Stomach smooth muscle (tissue), 2 donors: ENCODE measurements at regions not wholly inside any gene's neighbourhood (a gene's known extent, or its start where the extent isn't known, plus 50 kb on each side); places are given as distances from the start of the nearest gene placed in this dataset.

Experiments used
- H3K27ac ChIP-seq: one replicate; pipeline ENCODE4 v1.7.0; 2013; ENCODE audit warnings: mild to moderate bottlenecking, low read length, inconsistent platforms
- H3K27me3 ChIP-seq, 2 donors: one replicate each; pipeline ENCODE4 v1.7.0; 2013; ENCODE audit warnings: low read length in 2 of 2; ENCODE audit not compliant: insufficient read depth in 2 of 2, control insufficient read depth in 1 of 2
- H3K36me3 ChIP-seq, 2 donors: one replicate each; pipeline ENCODE4 v1.7.0; 2013; ENCODE audit warnings: low read length in 2 of 2; ENCODE audit not compliant: control insufficient read depth in 2 of 2, insufficient read depth in 2 of 2
- H3K4me1 ChIP-seq: one replicate; pipeline ENCODE4 v1.7.0; 2013; ENCODE audit warnings: low read length; ENCODE audit not compliant: control insufficient read depth, insufficient read depth
- H3K4me3 ChIP-seq, 2 donors: one replicate each; pipeline ENCODE4 v1.7.0; 2013; ENCODE audit warnings: low read length in 2 of 2
- H3K9ac ChIP-seq, 2 donors: one replicate each; pipeline ENCODE4 v1.7.0; 2013; ENCODE audit warnings: low read length in 2 of 2, mild to moderate bottlenecking in 1 of 2
- H3K9me3 ChIP-seq, 2 donors: one replicate each; pipeline ENCODE4 v1.7.0; 2013; ENCODE audit warnings: low read length in 2 of 2; ENCODE audit not compliant: control insufficient read depth in 2 of 2
- donor health status: healthy.
- donor health status: Pancreatic carcinoma.

DNA sequence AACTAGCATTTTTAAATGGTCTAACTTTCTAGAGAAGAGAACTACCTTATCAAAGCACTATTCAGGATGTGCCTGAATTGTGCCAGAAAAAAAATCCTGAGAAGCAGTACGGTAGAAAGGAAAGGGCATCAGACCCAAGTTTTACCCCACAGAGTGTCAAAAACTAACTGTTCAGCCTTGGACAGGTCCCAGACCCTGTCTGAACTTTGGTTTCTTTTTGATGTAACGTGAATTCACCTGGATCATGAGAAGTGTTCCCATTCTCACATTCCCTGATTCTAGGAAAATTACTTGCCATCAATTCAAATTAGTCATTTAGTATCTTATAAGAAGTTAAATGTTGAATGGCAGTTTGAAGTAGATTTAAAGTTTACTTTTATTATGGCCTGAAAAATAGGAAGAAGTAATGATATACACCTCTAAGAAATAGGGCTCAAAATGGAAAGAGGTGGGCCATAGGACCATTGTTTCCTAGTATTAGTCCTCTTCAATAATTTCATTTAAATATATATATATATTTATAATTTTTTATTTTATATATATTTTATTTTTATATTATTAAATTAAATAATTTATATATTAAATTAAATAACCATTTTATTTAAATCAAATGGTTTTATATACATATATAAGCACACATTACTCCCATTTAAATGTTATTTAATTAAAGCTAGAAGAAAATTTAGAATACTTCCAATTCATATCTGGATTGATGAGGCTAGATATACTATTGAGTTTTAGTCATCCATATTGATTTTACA is 181.9 kb upstream of the PPARGC1A start:
- Histone ChIP-seq H3K27ac (no peak overlapping the region), H3K4me3 (no peak overlapping the region), H3K36me3 (no peaks in the 10 kb centered on the region), H3K9ac (no peak overlapping the region), H3K9me3 (no peaks in the 10 kb centered on the region), H3K4me1 (no peaks in the 10 kb centered on the region), H3K27me3 (no peaks in the 10 kb centered on the region)

DNA sequence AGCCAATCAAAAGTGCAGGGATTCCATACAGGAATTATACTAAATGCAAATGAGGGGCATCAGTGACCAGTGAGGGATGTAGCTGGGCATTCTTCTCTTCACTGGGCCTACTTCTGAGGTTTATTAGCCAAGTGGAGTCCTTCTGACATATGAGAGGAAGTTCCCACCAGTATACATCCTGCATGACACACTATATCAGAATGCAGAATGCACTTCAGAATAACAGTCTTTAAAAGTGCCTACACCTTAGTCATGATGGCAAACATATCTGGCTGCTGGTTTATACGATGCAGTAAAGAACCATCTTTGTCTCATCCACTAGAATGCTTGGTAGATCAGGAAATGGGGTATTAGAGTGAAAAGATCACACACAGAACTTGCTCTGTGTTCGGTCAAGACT is 180.3 kb upstream of the PPARGC1A start:
- Histone ChIP-seq H3K27me3 (no peaks in the 10 kb centered on the region), H3K4me1 (no peaks in the 10 kb centered on the region), H3K36me3 (no peaks in the 10 kb centered on the region)

DNA sequence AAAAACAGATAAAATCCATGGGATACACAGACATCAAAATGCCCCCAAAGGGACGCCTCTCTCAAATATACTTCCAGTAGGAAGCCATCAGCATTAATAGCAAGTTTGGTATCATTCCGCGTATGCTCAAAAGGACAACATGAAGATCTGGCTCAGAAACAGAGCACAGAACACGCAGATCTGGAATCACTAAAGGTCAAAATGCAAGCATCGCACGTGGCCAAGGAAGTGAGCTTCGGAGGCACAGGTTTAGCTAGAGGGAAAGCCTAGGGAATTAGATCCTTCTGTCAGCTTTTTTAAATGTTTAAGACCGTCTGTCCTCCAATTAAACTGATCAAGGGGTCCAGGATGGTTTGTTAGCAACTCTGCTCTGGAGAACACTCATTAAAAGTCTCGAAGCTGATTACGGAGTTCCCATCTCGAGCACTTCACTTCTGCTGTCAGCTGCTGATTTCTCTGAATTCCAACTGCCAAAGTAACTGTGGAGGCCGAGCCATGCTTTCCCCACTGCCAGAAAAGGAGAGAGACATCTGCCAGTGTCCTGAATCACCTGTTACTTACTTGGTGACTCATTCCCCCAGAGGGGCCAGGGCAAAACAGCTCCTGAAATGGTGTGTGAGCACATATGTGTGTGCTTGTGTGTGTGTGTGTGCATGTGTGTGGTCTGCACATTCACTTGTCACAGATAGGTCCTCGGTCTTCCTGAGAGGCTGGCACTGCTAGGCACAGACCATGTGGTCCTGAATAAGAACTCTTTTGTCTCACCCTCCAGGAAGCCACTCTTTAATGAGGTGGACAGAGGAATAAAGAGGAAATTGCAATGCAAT is 177.7 kb upstream of the PPARGC1A start:
- H3K4me3 ChIP-seq: no peak overlapping the region
- H3K27ac ChIP-seq: no peak overlapping the region
- no peaks in the 10 kb centered on the region for H3K9me3 ChIP-seq
- no peaks in the 10 kb centered on the region for H3K4me1 ChIP-seq
- H3K27me3 ChIP-seq: no peaks in the 10 kb centered on the region
- H3K36me3 ChIP-seq: no peaks in the 10 kb centered on the region
- H3K9ac ChIP-seq: no peak overlapping the region

More for the DNA sequence above, 180.3 kb upstream of the PPARGC1A start:
- no peaks in the 10 kb centered on the region for H3K9me3 ChIP-seq
- H3K9ac ChIP-seq: no peak overlapping the region
- no peak overlapping the region for H3K27ac ChIP-seq
- no peak overlapping the region for H3K4me3 ChIP-seq

DNA sequence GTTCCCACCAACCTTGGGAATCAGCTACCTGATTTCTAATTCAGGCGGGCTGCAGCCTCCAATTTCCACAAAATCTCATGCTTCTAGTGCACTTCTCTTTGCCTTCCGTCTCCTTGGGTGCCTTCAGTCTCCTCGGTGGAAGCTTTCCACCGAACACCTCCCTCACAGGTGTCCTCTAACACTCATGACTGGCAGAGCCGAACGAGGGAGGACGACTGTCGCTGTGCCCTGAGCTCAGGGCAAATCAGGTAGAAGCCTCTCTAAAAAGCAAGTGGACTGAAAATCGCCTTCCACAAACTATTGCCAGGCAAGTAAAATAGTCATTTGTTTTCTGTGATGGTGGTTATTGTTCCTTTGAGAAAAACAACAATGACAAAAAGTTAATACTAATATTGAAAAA is 176.1 kb upstream of the PPARGC1A start:
- Histone ChIP-seq H3K4me3 (no peak overlapping the region), H3K36me3 (no peaks in the 10 kb centered on the region), H3K4me1 (no peaks in the 10 kb centered on the region), H3K9ac (no peak overlapping the region), H3K27me3 (no peaks in the 10 kb centered on the region), H3K27ac (no peak overlapping the region), H3K9me3 (no peaks in the 10 kb centered on the region)

DNA sequence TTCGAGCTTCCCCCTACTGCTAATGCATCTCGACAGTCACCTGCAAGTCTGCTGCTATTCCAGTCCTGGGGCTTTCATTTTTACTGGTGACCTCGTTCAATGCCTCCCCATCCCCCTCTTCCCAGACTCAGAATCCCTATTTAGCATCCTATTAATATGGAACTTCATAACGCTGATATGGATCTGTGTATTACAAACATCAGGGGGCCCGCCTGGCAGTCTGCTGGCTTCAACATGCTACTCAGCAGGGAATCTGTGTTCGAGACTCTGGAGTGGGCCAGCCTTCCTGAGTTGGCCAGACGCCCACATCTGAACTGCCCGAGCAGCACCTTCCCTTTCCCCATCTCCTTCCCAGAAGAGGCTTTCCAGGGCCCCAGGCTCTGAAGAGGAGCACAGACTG is 173.9 kb upstream of the PPARGC1A start:
- Histone ChIP-seq H3K9ac (no peak overlapping the region), H3K27ac (no peak overlapping the region), H3K9me3 (no peaks in the 10 kb centered on the region), H3K36me3 (no peaks in the 10 kb centered on the region), H3K4me1 (no peaks in the 10 kb centered on the region), H3K27me3 (no peaks in the 10 kb centered on the region), H3K4me3 (no peak overlapping the region)

DNA sequence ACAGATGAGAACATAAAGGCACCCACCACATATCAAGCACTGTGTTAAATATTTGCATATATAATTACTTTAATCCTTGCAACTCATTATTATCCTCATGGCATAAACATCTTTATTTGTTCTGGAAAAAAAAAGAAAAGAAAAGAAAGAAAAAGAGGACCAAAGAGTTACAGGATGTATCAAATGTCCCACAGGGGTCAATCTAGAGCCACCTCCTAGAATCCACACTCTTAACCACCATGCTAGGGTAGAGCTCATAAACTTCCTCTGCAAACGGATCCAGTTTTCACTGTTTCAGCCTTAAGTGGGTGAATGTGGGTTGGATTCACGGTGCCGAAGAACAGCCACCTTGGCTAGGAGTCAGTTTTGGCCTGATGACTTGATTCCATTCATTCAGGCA is 171.1 kb upstream of the PPARGC1A start:
- no peak overlapping the region for H3K27ac ChIP-seq
- no peaks in the 10 kb centered on the region for H3K4me1 ChIP-seq
- H3K36me3 ChIP-seq: no peaks in the 10 kb centered on the region
- no peak overlapping the region for H3K9ac ChIP-seq
- H3K4me3 ChIP-seq: no peak overlapping the region
- H3K9me3 ChIP-seq: no peaks in the 10 kb centered on the region
- H3K27me3 ChIP-seq: no peaks in the 10 kb centered on the region

DNA sequence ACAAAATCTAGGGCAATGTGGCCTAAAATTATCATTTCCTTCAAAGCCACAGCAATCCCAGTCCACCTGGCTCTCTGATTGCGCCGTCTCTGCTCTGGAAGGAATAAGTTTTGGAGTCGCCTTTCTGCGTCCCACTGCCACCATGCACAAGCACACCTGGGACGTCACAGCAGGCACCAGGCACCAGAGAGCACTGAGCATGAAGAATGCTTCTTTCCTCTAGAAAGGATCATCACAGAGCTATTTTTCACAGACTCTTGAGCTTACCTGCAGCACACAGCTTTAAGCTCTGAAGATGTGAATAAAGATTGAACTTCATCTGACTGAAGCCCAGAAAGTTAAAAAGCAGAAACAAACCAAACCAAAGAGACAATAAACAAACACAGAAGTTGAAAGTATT is 170.0 kb upstream of the PPARGC1A start:
- Histone ChIP-seq H3K36me3 (no peaks in the 10 kb centered on the region), H3K4me3 (no peak overlapping the region), H3K27ac (no peak overlapping the region), H3K27me3 (no peaks in the 10 kb centered on the region), H3K4me1 (no peaks in the 10 kb centered on the region), H3K9ac (no peak overlapping the region), H3K9me3 (no peaks in the 10 kb centered on the region)

DNA sequence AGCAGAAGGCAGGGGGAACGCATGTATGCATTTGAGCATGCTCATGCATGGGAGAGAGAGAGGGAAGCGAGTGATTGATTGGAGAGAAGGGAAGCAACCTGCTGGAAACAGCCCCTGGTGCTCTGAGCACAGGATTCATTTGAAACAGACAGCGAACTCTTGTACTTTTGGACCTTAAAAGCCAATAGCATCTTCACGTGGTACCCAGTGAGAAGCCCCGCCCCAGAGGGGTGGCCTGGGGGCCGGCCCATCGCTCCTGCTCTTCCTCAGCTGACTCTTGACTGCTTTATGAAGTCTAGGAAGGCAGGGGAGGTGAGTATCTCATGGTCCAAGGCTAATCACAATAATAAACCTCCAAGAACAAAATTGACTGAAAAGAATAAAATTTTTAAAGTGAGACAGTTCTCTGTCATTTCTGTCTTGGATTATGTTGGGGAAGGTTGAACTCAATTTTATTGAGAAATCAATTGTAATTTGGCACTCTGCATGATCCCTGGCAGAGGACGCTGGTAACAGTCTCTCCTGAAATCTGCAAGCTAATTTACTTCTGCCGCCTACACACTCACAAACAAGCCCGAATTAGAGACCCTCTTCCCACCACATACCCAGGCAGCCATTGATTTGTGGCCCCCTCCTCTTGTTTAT is 168.2 kb upstream of the PPARGC1A start:
- H3K36me3 ChIP-seq: no peaks in the 10 kb centered on the region
- H3K27ac ChIP-seq: no peak overlapping the region
- H3K4me3 ChIP-seq: no peak overlapping the region
- no peaks in the 10 kb centered on the region for H3K4me1 ChIP-seq
- H3K9me3 ChIP-seq: no peaks in the 10 kb centered on the region
- H3K27me3 ChIP-seq: no peaks in the 10 kb centered on the region
- no peak overlapping the region for H3K9ac ChIP-seq

DNA sequence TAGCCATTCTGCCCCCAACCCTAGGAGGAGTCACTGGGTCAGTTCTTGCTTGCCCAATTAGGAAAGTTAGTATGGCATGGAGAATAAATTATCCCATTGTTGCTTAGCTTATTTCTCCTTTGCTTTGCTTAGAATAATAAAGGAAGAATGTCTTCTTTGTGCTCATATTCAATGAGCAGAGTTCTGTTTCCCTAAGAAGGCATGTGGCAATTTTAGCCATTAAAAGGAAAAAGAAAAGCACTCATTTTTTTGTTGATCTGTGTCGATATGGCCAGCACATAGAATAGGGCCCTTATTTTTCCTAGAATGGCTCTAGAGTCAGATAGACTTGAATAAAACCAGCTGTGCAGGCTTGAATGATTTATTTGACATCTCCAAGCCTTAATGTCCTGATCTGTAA is 166.4 kb upstream of the PPARGC1A start:
- H3K27ac ChIP-seq: no peak overlapping the region
- no peaks in the 10 kb centered on the region for H3K9me3 ChIP-seq
- H3K9ac ChIP-seq: no peak overlapping the region
- no peak overlapping the region for H3K4me3 ChIP-seq
- no peaks in the 10 kb centered on the region for H3K27me3 ChIP-seq
- no peaks in the 10 kb centered on the region for H3K36me3 ChIP-seq
- no peaks in the 10 kb centered on the region for H3K4me1 ChIP-seq

DNA sequence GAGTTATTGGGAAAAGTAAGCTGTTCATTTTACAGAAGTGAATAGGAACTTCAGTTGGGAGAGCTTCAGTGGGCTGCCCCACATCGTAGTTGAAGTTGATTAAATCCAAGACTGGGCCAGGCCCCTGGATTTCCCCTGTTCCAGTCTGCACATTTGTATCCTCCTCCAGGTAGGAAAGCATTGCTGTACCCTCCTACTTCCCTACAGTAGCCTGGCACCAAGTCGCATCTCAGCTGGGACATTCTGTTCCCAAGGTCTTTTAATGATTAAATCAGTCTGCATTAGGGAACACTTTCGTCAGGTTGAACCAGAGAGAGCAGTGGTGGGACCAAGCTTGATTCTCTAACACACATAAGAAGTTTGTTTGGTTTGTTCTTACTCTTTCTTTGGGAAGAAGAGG is 165.8 kb upstream of the PPARGC1A start:
- no peaks in the 10 kb centered on the region for H3K9me3 ChIP-seq
- H3K4me1 ChIP-seq: no peaks in the 10 kb centered on the region
- H3K9ac ChIP-seq: no peak overlapping the region
- no peak overlapping the region for H3K4me3 ChIP-seq
- H3K27ac ChIP-seq: no peak overlapping the region
- no peaks in the 10 kb centered on the region for H3K27me3 ChIP-seq
- H3K36me3 ChIP-seq: no peaks in the 10 kb centered on the region
